Activated naive CD4-positive, alpha-beta T cell (primary cell): ENCODE measurements at regions not wholly inside any gene's neighbourhood (a gene's known extent, or its start where the extent isn't known, plus 50 kb on each side); places are given as distances from the start of the nearest gene placed in this dataset.
"Not testable (repeated sequence)": the region's sequence is repeated elsewhere in the genome, so short reads cannot be mapped to it uniquely, and the experiment has no call there.

Source experiments
- DNase-seq, 4 experiments: peaks; one replicate each; lab custom pipeline; 2025; lab: John Stamatoyannopoulos, UW

DNA sequence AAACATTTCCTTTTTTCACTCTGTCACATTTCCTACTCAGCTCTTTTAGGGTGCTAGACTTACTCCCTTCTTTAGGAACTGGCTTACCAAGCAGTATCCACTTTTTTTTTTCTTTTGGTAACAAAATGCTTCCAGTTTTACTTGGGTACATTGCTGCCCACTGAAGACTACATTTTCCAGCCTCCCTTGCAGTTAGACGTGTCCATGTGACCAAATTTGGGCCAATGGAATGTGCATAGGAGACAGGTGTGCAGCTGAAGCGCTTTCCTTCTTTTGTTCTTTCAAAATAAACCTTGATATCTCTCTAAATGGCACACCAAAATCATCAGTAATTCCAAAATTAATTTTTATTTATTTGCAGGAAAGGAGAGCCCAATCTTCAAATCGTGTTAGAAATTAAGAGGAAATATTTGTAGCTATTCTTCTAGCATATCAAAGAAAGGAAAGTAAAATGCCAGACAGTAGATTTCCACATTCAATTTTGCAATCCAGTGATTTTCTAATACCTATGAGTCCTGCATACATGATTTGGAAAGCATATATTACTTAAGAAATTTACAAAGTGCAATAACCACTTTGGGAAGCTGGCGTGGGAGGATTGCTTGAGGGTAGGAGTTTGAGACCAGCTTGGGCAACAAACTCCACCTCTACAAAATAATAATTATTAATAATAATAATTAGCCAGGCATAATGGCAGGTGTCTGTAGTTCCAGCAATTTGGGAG, 422.0 kb upstream of the FRG2C start:
- DNase-seq, result no peak

DNA sequence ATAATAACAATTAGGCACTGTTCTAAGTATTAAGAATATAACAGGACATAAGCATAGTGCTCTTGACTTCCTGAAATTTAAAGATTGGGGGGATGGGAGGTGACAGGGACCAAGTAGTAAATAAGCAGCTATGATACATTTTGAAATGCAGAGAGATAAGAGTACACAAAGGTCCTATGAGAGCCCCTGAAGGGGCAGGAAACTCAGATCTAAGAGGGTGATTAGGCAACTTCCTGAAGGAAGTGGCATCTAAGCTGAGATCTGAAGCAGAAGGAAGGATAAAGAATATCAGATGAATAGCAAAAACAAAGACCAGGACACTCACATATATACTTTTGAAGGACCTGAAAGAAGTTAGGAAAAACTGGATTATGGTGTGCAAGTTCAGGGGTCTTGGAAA, 415.2 kb upstream of the FRG2C start:
- DNase-seq, result no peak

DNA sequence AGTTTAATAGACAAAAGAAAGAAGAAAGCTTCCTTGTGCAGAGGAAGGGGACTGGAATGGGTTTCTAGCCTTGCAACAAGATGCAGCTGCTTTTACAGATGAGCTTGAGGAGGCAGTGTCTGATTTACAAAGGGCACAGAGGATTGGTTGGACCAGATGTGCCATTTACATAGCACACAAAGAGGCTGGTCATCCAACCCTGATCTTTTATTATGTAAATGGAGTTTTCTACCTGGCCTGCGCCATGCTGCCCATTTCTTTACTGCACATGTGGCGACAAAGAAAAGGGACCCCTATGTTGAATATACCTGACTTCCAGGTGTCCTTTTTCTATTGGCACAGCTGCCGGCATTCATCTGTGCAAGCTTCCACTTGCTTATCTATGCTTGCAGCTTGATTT, 409.4 kb upstream of the FRG2C start:
- DNase-seq, result no peak

DNA sequence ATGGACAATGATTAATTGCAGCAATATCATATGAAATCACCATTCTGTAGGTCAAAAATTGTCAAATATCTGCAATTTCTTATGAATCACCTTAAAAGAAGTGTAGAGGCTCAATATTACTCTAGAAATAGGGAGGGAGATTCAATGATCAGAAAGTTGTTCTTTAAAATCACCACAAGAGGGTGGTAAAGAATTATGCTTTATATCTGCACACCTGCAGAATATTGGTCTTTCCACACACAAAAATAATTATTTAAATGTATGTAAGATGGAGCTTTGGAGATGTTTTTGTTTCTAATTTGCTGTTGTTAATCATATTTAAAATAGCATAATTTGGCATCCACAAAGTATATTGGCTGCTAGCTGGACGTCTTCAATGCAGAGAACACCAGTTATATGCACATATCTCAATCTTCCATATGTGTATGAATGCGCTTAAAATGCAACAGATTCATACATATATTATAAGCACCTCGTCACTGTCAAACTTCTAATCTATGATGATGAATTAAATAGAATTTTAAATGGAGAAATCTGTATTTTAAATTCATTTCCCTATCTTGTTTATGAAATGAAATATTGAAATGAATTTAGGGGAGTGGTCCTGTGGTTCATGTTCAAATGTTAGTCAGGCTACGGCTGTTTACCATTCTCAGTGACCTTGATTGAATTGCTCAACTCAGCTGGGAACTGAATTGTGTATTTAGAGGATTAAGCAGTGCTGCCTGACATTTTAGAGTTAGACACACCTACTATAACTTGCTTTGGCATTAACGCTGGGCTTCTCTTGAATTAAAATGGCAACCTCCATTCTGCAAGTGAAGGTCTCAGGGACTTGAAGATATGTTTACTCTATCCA, 405.1 kb upstream of the FRG2C start:
- not testable (repeated sequence) for DNase-seq

DNA sequence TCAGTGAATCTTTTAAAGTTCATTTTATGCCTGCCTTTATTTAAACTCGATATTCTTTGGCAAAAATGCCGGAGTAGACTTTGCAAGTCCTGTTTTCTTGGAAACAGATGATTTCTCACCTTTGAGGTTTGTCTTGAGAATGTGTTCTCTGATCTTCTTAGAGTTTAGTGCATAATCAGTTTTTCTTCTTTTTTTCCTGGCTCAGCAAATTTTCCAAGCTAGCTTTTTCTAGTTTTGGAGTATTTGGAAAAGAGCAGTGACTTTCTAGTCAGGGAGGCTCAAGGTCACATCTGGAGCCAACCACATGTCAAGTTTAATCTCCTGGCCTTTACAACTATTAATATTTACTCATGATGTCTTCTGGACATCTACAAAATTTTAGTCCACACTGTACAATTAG, 403.2 kb upstream of the FRG2C start:
- DNase-seq, result not testable (repeated sequence)

DNA sequence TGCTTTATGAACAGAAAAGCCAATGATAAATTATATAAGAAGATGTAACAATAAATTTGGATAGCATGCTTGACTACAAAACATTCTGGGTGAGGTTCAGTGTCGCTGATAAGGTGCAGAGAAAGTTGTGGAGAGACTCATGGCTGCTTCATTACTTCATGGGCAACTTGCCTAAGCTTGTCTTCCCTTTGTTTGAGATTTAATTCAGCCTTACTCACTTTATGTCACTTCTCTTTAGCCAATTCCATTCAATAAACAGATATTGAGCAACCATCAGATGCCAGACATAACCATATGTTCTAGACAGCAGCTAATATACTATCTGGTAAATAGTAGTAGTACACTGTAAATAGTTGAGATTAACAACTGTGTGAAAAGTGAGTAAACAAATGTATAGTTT, 401.5 kb upstream of the FRG2C start:
- no peak for DNase-seq

DNA sequence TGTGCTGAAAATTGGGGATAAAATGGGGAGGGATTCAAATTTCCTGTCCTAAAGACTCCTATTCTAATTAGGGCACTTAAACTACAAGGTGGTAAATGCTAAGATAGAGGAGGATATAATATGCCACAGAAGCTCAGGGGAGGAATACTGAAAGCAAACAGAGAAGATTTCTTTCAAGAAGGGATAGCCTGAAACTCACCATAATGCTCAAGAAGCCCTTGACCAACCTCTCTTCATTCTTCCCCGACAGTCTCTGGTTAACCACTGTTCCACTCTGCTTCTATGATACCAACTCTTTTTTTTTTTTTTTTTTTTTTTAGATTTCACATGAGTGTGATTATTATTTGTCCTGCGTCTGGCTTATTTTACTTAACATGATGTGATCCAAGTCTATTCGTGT, 398.2 kb upstream of the FRG2C start:
- DNase-seq, result no peak

DNA sequence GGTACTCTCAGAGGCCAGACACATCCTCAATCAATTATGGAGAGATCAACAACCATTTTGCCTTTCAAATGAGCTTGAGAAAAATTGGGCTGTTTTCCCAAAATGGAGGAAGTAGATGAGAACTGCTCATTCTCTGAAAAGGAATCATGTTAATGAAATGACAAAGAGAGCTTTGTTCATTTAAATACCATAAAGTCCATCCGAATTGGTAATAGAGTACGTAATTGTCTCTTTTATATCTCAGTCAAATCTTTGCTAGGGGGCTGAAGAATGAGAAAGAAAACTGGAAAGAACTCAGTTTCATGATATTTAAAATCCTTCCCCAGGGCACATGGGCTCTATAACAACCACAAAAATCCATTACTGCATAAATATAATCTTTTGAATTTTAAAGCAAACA, 395.6 kb upstream of the FRG2C start:
- not testable (repeated sequence) for DNase-seq

DNA sequence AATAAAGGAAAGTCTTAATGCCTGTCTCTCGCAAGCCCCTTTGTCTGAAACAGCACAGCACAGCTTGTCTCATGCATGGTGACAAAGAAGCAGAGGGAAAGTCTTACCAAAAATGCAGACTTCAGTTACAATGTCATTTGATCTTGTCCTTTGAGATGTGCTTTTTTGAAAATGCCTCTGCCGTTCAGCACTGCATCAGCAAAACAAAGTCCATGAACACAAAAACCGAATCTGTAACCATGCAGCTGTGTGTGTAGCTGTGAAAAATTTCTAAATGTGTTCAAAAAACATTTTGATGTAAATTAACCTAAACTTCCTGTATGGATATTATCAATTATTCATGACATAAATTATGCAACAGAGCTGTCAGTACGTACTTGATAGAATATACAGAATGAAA, 391.9 kb upstream of the FRG2C start:
- DNase-seq, result not testable (repeated sequence)

DNA sequence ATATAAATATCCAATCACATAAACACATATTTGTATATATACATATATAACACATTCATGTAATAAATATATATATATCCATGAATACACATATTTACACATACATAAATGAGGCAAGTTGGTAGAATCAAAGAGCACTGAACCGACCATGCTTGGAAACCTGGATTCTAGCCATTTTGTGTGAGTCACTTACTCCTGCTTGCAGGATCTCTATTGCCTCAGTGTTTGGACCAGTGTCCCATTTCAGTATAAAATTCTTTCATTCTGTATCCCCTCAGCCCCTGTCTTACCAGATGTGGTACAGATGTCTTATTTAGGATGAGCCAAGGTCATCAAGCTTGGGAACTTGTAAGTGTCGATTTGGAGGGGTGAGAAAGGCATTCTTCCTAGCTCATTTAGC, 391.4 kb upstream of the FRG2C start:
- no peak for DNase-seq

DNA sequence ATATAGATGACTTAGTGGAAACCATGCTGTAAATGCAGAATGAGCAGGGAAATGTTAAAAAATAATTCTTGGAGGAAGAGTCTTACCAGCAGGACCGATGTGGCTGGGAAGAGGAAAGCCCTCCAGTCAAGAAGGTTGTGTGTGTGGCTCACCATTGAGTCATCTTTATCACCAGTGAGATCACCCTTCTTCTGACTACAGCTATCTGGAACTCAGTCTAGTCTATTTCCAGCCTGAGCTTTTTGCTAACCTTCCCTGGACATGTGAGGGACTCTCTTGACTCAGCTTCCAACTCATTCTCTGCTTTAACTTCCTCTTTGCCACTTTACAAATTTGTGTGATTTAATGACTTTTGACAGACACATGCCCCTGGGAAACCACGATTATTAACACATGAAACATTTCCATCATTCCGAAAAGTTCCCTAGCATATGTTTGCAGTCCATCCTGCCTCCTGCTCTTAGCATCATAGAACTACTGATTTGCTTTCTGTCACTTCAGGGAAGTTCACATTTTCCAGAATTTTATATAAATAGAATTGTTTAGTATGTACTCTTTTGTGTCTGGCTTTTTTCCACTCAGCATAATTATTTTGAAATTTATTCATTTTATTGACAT, 378.5 kb upstream of the FRG2C start:
- not testable (repeated sequence) for DNase-seq

DNA sequence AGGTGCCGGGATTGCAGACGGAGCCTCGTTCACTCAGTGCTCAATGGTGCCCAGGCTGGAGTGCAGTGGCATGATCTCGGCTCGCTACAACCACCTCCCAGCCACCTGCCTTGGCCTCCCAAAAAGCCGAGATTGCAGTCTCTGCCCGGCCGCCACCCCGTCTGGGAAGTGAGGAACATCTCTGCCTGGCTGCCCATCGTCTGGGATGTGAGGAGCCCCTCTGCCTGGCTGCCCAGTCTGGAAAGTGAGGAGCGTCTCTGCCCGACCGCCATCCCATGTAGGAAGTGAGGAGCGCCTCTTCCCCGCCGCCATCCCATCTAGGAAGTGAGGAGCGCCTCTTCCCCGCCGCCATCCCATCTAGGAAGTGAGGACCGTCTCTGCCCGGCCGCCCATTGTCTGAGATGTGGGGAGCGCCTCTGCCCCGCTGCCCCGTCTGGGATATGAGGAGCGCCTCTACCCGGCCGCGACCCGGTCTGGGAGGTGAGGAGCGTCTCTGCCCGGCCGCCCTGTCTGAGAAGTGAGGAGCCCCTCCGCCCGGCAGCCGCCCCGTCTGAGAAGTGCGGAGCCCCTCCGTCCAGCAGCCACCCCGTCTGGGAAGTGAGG, 375.1 kb upstream of the FRG2C start:
- DNase-seq, result not testable (repeated sequence)

DNA sequence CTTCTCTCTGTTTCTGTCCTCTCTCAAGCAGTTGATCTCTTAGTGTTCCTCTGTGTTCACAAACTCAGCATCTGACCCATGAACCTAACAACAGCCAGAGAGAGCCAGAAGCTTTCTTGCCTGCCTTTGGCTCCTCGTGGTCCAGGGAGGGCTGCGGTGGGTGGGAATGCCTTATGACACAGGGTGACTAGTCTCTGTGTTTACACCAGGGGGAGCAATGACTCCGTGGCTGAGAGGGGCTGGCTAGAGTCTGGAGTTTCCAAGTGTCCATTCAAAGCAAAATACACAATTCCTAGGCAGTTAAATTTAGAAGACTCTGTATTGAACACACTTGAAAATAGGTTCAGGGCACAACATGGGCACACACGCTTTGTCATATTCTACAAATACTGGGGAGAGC, 370.0 kb upstream of the FRG2C start:
- no peak for DNase-seq

DNA sequence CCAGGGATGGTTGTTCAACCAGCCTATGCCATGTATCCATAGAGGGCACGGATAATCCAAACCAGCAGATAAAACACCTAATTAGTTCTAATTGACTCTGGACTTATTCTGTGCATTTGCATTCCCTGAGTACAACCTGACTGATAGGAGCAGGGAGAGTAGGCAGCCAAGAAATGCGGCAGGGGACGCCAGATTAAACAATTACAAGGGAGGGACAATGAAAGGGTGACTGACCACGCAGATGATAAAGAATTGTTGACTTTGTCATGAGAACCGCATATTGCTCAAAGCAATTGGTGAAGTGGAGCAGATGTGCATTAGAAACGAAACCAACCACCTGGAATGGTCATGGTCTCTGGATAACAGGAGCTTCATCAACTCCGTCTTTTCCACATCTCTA, 369.1 kb upstream of the FRG2C start:
- no peak for DNase-seq

DNA sequence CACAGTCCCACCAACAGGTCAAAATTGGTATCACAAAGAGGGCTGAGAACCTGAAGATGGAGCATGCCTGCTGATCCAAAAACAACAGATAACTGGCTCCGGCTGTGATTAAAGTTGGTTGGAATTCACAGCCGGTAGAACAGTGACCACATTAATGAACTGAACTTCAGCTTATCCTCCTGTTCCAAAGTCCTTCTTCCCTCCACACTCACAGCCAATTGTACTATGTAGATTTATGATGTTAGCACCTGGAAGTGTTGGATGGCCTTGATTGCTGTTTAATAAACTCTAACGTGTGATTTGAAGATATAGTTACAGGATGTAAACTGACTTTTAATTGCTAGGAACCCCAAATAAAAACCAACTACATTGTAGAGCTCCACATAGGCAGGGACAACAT, 367.3 kb upstream of the FRG2C start:
- no peak for DNase-seq

DNA sequence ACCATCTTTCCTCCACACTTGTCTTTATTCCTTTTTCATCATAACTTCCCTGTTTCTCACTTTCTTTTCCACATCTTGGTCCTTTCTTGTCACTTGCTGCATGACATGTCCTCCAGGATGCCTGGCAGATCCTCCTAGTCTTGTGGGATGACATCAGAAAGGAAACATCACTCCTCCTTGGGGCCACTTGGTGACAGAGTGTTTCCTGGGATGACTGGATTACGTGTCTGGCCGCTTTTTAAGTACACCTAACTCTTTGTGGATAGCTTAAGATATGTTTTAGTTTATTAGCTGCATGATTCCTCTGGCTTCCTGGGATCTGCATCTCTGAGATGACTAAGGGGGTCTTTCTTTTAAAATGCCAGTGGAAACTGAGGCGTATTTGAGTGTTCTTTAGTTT, 363.5 kb upstream of the FRG2C start:
- DNase-seq, result no peak

DNA sequence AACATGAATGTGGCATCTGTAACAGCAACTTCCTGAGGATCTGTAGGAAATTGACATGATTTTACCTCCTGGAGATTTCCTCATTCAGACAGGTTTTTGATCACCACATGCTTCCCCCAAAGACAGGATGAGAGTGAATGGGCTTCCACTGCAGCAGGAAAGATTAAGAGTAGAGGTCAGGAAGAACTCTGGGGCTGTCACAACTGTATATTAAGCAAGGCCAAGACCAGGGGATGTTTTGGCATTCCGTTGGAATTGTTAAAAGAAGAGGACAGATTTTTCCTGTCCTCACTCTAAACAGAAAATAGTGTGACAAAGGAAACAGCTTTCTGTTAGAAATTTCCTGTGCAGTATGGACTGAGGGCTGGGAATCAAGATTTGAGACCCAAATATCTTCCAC, 363.1 kb upstream of the FRG2C start:
- not testable (repeated sequence) for DNase-seq

DNA sequence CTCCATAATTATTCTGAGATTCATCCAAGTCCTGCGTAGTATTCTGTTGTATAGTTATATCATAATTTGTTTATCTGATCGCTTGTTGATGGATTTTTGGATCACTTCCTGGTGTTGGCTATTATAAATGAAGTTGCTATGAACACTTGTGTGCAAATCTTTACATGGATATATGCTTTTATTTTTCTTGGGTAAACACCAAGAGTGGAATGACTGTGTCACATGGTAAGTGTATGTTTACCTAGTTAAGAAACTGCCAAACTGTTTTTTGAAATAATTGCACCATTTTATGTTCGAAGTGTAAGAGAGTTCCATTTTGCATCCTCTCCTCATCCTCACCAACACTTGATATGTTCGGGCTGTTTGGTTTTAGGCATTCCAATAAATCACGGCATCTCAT, 360.4 kb upstream of the FRG2C start:
- no peak for DNase-seq

DNA sequence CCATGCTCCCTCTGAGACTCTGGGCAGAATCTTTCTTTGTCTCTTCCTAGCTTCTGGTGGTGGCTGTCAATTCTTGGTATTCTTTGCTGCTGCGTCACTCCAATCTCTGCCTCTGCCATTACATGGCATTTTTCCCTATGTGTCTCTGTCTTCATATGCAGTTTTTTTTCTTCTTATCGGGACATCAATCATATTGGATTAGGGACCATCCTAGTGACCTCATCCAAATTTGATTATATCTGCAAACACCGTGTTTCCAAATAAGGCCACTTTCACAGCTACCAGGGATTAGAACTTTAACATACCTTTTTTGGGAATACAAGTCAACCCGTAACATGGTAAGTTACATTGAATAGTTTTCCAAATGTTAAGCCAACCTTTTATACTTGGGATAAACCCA, 358.2 kb upstream of the FRG2C start:
- DNase-seq, result no peak

DNA sequence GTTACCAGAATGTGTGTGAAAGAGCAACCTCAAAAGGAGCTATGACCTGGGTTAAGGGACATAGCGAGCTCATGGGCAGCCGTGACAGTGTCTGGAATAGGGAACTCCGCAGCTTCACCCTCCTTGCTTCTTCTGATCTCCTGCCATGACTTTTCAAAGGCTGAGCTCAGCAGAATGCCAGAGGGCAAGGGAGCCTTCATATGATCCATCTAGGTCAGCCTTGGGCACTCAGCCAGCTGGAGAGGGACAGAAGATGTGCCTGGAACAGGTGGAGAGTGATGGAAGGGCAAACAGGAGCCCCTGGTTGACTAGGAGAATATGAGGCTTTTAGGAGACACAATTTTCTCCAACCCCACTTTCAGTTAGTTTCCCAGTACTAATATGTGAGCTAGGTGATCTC, 352.8 kb upstream of the FRG2C start:
- DNase-seq, result not testable (repeated sequence)

DNA sequence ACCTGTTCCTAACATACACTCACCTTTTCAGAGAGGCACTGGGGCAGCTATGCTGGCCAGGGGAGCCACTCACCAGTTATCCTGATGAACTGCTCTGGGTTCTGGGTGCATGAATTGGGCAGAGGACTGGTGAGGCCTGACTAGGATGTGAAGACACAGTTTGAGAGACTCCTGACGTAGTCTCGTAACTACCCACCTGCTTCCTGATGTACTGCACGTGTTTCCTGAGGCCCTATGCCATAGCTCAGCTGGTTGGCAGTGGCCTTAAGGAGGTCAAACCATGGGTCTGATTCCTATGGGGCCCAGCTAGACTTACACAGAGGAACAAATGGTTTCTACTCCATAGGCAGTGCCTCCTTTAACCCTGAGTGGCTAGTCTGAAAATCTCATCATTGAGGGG, 351.7 kb upstream of the FRG2C start:
- not testable (repeated sequence) for DNase-seq

DNA sequence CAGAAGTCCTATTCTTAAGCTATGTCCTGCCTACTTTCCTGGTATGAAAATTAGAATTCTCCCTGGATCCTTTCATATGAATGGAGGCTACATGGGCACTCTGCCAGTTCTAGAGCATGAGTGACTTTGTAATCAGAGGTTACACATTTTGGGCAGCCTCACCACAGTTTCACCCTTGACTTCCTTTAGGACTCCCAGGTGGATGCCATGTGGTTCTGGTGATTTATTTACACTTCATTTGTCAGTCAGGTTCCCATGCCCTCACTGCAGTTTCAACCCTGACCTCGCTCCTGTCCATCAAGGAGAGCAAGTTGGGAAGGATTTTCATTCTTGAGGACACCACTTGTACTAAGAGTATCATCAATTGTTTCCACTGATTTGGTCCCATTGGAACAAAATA, 344.4 kb upstream of the FRG2C start:
- DNase-seq, result not testable (repeated sequence)

DNA sequence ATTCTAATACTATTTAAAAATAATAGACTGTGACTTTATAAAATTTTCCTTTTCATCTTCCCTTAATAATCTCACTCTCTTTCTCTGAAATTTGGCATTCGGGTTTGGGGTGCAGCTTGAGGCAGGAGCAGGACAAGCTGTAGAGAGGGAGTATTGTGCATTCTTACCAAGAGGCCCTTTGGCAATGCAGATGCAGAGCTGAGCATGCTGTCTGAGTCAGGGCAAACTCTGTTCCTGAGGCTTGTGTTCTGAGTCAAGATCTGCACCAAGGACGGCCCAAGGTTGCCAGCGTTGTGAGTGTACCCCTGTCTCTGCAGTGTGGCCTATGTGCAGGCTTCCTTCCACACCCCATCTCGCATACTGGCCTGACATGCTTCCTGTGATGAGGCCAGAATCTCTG, 343.8 kb upstream of the FRG2C start:
- no peak for DNase-seq
